CD4-positive, alpha-beta T cell (primary cell): ENCODE measurements at regions not wholly inside any gene's neighbourhood (a gene's known extent, or its start where the extent isn't known, plus 50 kb on each side); places are given as distances from the start of the nearest gene placed in this dataset.

Source experiments
- ATAC-seq: fragments of 200-7000 bp; cut with Tn5 transposase; one replicate; pipeline ENCODE4 v1.10.0; 2022; ENCODE audit warnings: mild to moderate bottlenecking; ENCODE audit not compliant: poor library complexity
- CTCF ChIA-PET: fragments of 350-600 bp; sonication (Branson Sonifier 250); formaldehyde crosslinking; loops from one replicate; lab custom pipeline; 2021; ENCODE audit warnings: antibody characterized with exemption, inconsistent platforms; lab: Charles Lee
- POLR2A ChIA-PET: fragments of 350-600 bp; sonication (Branson Sonifier 250); formaldehyde crosslinking; loops from one replicate; lab custom pipeline; 2021; ENCODE audit warnings: antibody characterized with exemption, inconsistent platforms; lab: Charles Lee
- DNase-seq, 14 experiments: peaks; one replicate each; pipeline ENCODE4 v3.0.0-alpha.2; 2013 to 2020; ENCODE audit warnings: mixed read lengths in 2 of 14
- H3K27ac ChIP-seq, 2 donors: one replicate each; pipeline versions ENCODE4 v1.5.1 to v1.7.0; 2013; ENCODE audit warnings: low read length in 2 of 2, low read depth in 1 of 2, mild to moderate bottlenecking in 1 of 2
- H3K27me3 ChIP-seq, 2 experiments: 1 replicate in 1 of 2; 2 replicates in 1 of 2; pipeline versions ENCODE4 v1.6.1 to v1.7.0; 2013; ENCODE audit warnings: low read length in 2 of 2, control low read depth in 1 of 2, mild to moderate bottlenecking in 1 of 2, moderate library complexity in 1 of 2; ENCODE audit not compliant: insufficient read depth in 2 of 2, control insufficient read depth in 1 of 2
- H3K36me3 ChIP-seq: one replicate; pipeline ENCODE4 v1.6.1; 2013; ENCODE audit warnings: low read length, control low read depth; ENCODE audit not compliant: insufficient read depth
- H3K4me1 ChIP-seq: one replicate; pipeline ENCODE4 v1.6.1; 2013; ENCODE audit warnings: low read length, control low read depth; ENCODE audit not compliant: insufficient read depth
- H3K4me3 ChIP-seq: one replicate; pipeline ENCODE4 v1.5.1; 2013; ENCODE audit warnings: mild to moderate bottlenecking, low read length, moderate library complexity
- H3K9me3 ChIP-seq, 2 experiments: 1 replicate in 1 of 2; 2 replicates in 1 of 2; pipeline versions ENCODE4 v1.6.1 to v1.7.0; 2013; ENCODE audit warnings: low read length in 2 of 2, mild to moderate bottlenecking in 2 of 2, control low read depth in 1 of 2, moderate library complexity in 1 of 2; ENCODE audit not compliant: control insufficient read depth in 1 of 2, insufficient read depth in 1 of 2
- H3K27ac Mint-ChIP-seq: one replicate; pipeline ENCODE4 v1.8.0; 2020; ENCODE audit warnings: mixed read lengths
- H3K27me3 Mint-ChIP-seq: one replicate; pipeline ENCODE4 v1.8.0; 2021; ENCODE audit warnings: mixed read lengths
- H3K36me3 Mint-ChIP-seq: one replicate; pipeline ENCODE4 v1.8.0; 2021; ENCODE audit warnings: low read depth, mixed read lengths
- H3K4me1 Mint-ChIP-seq: one replicate; pipeline ENCODE4 v1.8.0; 2021; ENCODE audit warnings: low read depth, mixed read lengths
- H3K4me3 Mint-ChIP-seq: one replicate; pipeline ENCODE4 v1.8.0; 2020; ENCODE audit warnings: mild to moderate bottlenecking, mixed read lengths
- H3K9me3 Mint-ChIP-seq: one replicate; pipeline ENCODE4 v1.8.0; 2020; ENCODE audit warnings: mixed read lengths
- CTCF ChIP-seq: fragments of 200-600 bp; IDR thresholded peaks from one replicate; pipeline ENCODE4 v1.8.0; 2022; ENCODE audit warnings: antibody characterized with exemption, mild to moderate bottlenecking
- intact Hi-C, 2 experiments: fragments of 100-400 bp; cut with DNase I in 1 of 2; cut with micrococcal nuclease in 1 of 2; formaldehyde crosslinking; loops; one replicate each; pipeline versions ENCODE4 v1.15.1 to v1.9.0; 2023 to 2025; cut with DNase I, micrococcal nuclease

- Mint-ChIP-seq H3K36me3 (no peaks in the 10 kb centered on the region), H3K4me1 (no peaks in the 10 kb centered on the region), H3K9me3 (peaks cover 2% of the 10 kb centered on the region), H3K27ac (no peak overlapping the region), H3K27me3 (no peaks in the 10 kb centered on the region), H3K4me3 (no peak overlapping the region)
- ATAC-seq (no peak), DNase-seq (no peak)
- Histone ChIP-seq H3K36me3 (no peaks in the 10 kb centered on the region), H3K4me1 (no peaks in the 10 kb centered on the region), H3K4me3 (no peak overlapping the region), H3K9me3 (peaks cover 0 to 1% of the 10 kb centered on the region in 2 experiments), H3K27me3 (no peaks in the 10 kb centered on the region), H3K27ac (no peak overlapping the region)
- no peak for TF ChIP-seq CTCF
- ChIA-PET POLR2A (no interaction called here), CTCF (interaction anchor here (0.7 kb wide), 1 partner anchor 210 kb away, joined by 3 read pairs; no protein-coding TSS in a partner anchor)
- intact Hi-C loops: no loop called here
Measured at GRCh38 chr2:142670362-142670761, 207.1 kb upstream of the KYNU start.

- no peaks in the 10 kb centered on the region for H3K27me3 Mint-ChIP-seq
- H3K4me3 Mint-ChIP-seq: no peak overlapping the region
- no peak for TF ChIP-seq CTCF
- no peaks in the 10 kb centered on the region for H3K36me3 Mint-ChIP-seq
- Histone ChIP-seq H3K36me3 (no peaks in the 10 kb centered on the region), H3K27me3 (no peaks in the 10 kb centered on the region), H3K4me3 (no peak overlapping the region), H3K27ac (no peak overlapping the region), H3K4me1 (no peaks in the 10 kb centered on the region), H3K9me3 (no peaks in the 10 kb centered on the region)
- ChIA-PET CTCF (no interaction called here), POLR2A (no interaction called here)
- H3K4me1 Mint-ChIP-seq: no peaks in the 10 kb centered on the region
- peaks cover 1% of the 10 kb centered on the region for H3K9me3 Mint-ChIP-seq
- intact Hi-C loops: no loop called here
- no peak for DNase-seq
- no peak for ATAC-seq
- H3K27ac Mint-ChIP-seq: no peak overlapping the region
Measured at GRCh38 chr2:142668420-142668819, 209.0 kb upstream of the KYNU start.

- Histone ChIP-seq H3K4me1 (no peaks in the 10 kb centered on the region), H3K36me3 (no peaks in the 10 kb centered on the region), H3K4me3 (no peak overlapping the region), H3K27me3 (no peaks in the 10 kb centered on the region), H3K9me3 (no peaks in the 10 kb centered on the region), H3K27ac (no peak overlapping the region)
- ATAC-seq (no peak), DNase-seq (no peak)
- no peak for TF ChIP-seq CTCF
- H3K9me3 Mint-ChIP-seq: no peaks in the 10 kb centered on the region
- ChIA-PET CTCF (no interaction called here), POLR2A (no interaction called here)
- H3K4me3 Mint-ChIP-seq: no peak overlapping the region
- no peaks in the 10 kb centered on the region for H3K36me3 Mint-ChIP-seq
- intact Hi-C loops: no loop called here
- no peak overlapping the region for H3K27ac Mint-ChIP-seq
- H3K27me3 Mint-ChIP-seq: no peaks in the 10 kb centered on the region
- H3K4me1 Mint-ChIP-seq: no peaks in the 10 kb centered on the region
Measured at GRCh38 chr2:142665241-142665640, 212.2 kb upstream of the KYNU start.
